CD4-positive, alpha-beta T cell treated with Interleukin-21 for 1 hour (primary cell): ENCODE measurements at regions not wholly inside any gene's neighbourhood (a gene's known extent, or its start where the extent isn't known, plus 50 kb on each side); places are given as distances from the start of the nearest gene placed in this dataset.
"Not testable (repeated sequence)": the region's sequence is repeated elsewhere in the genome, so short reads cannot be mapped to it uniquely, and the experiment has no call there.

ENCODE experiments used
- DNase-seq: peaks from one replicate; pipeline ENCODE4 v3.0.0-alpha.2; 2020

GRCh38 chr12:91640021-91640420, 457.4 kb upstream of the DCN start:
- DNase-seq, result no peak

GRCh38 chr12:91639327-91639726, 456.7 kb upstream of the DCN start:
- DNase-seq, result no peak

- DNase-seq, result no peak
Measured at GRCh38 chr12:91637789-91638624, 455.4 kb upstream of the DCN start.

- DNase-seq, result no peak
Measured at GRCh38 chr12:91636721-91637120, 454.1 kb upstream of the DCN start.

- not testable (repeated sequence) for DNase-seq
Measured at GRCh38 chr12:91634386-91634713, 451.7 kb upstream of the DCN start.

GRCh38 chr12:91633734-91634357, 451.2 kb upstream of the DCN start:
- DNase-seq, result no peak

GRCh38 chr12:91633206-91633605, 450.6 kb upstream of the DCN start:
- no peak for DNase-seq

GRCh38 chr12:91632042-91632786, 449.6 kb upstream of the DCN start:
- DNase-seq, result no peak

GRCh38 chr12:91630596-91631293, 448.1 kb upstream of the DCN start:
- DNase-seq, result no peak

GRCh38 chr12:91630083-91630482, 447.5 kb upstream of the DCN start:
- DNase-seq, result no peak

GRCh38 chr12:91629440-91629839, 446.8 kb upstream of the DCN start:
- no peak for DNase-seq

- no peak for DNase-seq
Measured at GRCh38 chr12:91628656-91629055, 446.0 kb upstream of the DCN start.

- DNase-seq, result no peak
Measured at GRCh38 chr12:91627225-91627624, 444.6 kb upstream of the DCN start.

- no peak for DNase-seq
Measured at GRCh38 chr12:91622981-91623380, 440.4 kb upstream of the DCN start.

GRCh38 chr12:91622037-91622436, 439.4 kb upstream of the DCN start:
- DNase-seq, result no peak

- no peak for DNase-seq
Measured at GRCh38 chr12:91620992-91621391, 438.4 kb upstream of the DCN start.

- DNase-seq, result no peak
Measured at GRCh38 chr12:91620422-91620821, 437.8 kb upstream of the DCN start.

GRCh38 chr12:91618281-91618680, 435.7 kb upstream of the DCN start:
- DNase-seq, result no peak

- DNase-seq, result no peak
Measured at GRCh38 chr12:91617818-91618217, 435.2 kb upstream of the DCN start.

- DNase-seq, result no peak
Measured at GRCh38 chr12:91616416-91616815, 433.8 kb upstream of the DCN start.

- no peak for DNase-seq
Measured at GRCh38 chr12:91613223-91613779, 430.7 kb upstream of the DCN start.

GRCh38 chr12:91610561-91610960, 427.9 kb upstream of the DCN start:
- DNase-seq, result no peak

GRCh38 chr12:91609283-91609682, 426.7 kb upstream of the DCN start:
- DNase-seq, result no peak
